Spinal cord (tissue), 9 donors: ENCODE measurements at regions not wholly inside any gene's neighbourhood (a gene's known extent, or its start where the extent isn't known, plus 50 kb on each side); places are given as distances from the start of the nearest gene placed in this dataset.

ENCODE experiments used
- DNase-seq, 6 donors: peaks; one replicate each; pipeline versions ENCODE4 v3.0.0 to v3.0.0-alpha.2; 2013 to 2015; ENCODE audit warnings: low spot score in 6 of 6, low read depth in 4 of 6
- H3K27ac ChIP-seq: one replicate; pipeline ENCODE4 v1.5.1; 2013; ENCODE audit warnings: low read depth, low read length, control low read depth
- H3K27me3 ChIP-seq: one replicate; pipeline ENCODE4 v1.6.1; 2013; ENCODE audit warnings: low read length; ENCODE audit not compliant: control insufficient read depth, insufficient read depth
- H3K36me3 ChIP-seq: one replicate; pipeline ENCODE4 v1.6.1; 2013; ENCODE audit warnings: low read length; ENCODE audit not compliant: control insufficient read depth, insufficient read depth
- H3K4me1 ChIP-seq: one replicate; pipeline ENCODE4 v1.6.1; 2013; ENCODE audit warnings: low read length; ENCODE audit not compliant: control insufficient read depth, insufficient read depth
- H3K4me3 ChIP-seq: one replicate; pipeline ENCODE4 v1.5.1; 2013; ENCODE audit warnings: low read depth, low read length, control low read depth
- H3K9me3 ChIP-seq: one replicate; pipeline ENCODE4 v1.6.1; 2013; ENCODE audit warnings: low read length; ENCODE audit not compliant: control insufficient read depth, insufficient read depth
- WGBS: methylation state at CpG from one replicate; pipeline ENCODE4 v1.1.5; 2013; ENCODE audit warnings: missing lambda C conversion rate; ENCODE audit not compliant: insufficient coverage; 5-methylcytosine and 5-hydroxymethylcytosine counted together
- donor health status: healthy.

- Histone ChIP-seq H3K9me3 (no peaks in the 10 kb centered on the region), H3K27me3 (no peaks in the 10 kb centered on the region), H3K4me3 (no peak overlapping the region), H3K36me3 (no peaks in the 10 kb centered on the region), H3K27ac (no peak overlapping the region), H3K4me1 (no peaks in the 10 kb centered on the region)
- WGBS: 93% methylated on average over 2 of the region's 4 CpGs
- no peak for DNase-seq
Measured at GRCh38 chr1:232682248-232682647, 52.3 kb upstream of the SIPA1L2 start.

DNA sequence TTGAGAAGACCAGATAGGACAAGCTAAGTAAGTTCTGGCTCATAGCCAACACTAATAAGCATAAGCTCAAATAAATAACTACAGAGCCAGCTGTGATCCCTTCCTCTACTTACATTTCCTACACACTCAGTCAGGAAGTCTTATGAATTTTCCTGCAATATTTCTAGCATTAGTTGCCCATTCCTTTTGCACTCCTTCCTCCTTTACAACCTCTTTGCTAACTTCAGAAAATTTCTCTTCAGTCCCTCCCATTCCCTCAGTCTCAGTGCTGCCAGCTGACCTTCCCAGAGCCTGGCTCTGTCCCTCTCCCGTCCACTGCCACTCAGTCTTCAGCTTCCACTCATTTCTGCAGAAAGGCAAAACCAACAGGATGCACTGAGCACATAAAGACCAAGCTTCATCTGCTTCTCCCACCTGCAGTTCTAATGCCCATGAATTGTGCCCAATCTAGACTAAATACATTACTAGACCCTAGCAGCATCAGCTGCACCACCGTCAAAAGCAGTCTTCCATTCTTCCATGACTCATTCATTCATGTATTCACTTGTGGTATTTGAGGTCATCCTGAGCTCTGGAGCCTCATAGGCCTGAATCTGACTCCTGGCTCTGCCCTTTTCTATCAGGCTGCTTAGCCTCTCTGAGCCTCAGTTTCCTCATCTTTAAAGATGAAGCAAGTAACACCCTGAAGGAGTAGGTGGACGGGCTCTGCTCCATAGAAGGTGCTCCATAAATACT lies 54.6 kb upstream of the SIPA1L2 start:
- Histone ChIP-seq H3K4me1 (no peaks in the 10 kb centered on the region), H3K27ac (no peak overlapping the region), H3K9me3 (no peaks in the 10 kb centered on the region), H3K4me3 (no peak overlapping the region), H3K27me3 (no peaks in the 10 kb centered on the region), H3K36me3 (no peaks in the 10 kb centered on the region)
- WGBS: 94% methylated on average over 3 of the region's 3 CpGs
- DNase-seq: peak in 1 of 6 donors; percentile 9

DNA sequence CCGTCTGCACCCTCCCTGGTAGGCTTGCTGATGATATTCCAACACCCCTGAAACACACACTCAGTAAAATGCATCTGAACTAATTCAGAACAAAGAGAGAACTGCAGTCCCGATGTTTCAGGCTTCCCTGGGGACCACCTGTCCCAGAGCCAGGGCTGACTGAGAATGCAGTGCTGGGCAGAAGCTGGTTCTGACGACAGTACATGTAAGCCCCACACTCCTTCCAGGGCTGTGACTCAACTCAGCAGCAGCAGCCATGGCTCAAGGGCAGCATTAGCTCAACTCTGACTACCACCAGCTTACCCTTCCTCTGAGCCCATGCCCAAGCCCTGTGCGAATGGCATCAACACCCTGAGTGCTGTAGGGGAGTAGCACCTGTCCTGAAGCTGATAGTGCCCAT lies 56.4 kb upstream of the SIPA1L2 start:
- DNase-seq: no peak
- Histone ChIP-seq H3K9me3 (no peaks in the 10 kb centered on the region), H3K27me3 (no peaks in the 10 kb centered on the region), H3K4me3 (no peak overlapping the region), H3K4me1 (no peaks in the 10 kb centered on the region), H3K36me3 (no peaks in the 10 kb centered on the region), H3K27ac (no peak overlapping the region)
- WGBS: 48% methylated on average over 3 of the region's 4 CpGs

DNA sequence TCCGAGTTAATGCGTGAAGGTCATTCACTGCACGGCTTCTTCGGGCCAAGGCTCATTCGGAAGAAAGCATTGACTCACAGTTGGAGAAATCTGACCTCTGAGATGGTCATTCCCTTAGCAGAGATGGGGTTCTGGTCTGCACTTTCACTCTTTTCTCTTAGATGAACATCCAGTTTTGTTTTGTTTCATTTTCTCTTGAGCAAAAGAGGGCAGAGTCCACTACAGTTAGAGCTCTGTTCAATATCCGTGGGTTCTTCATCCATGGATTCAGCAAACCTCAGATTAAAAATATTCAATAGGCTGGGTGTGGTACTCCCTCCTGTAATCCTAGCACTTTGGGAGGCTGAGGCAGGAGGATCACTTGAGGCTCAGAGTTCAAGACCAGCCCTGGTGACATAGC lies 57.4 kb upstream of the SIPA1L2 start:
- 92% methylated on average over 5 of the region's 6 CpGs for WGBS
- no peaks in the 10 kb centered on the region for H3K4me1 ChIP-seq
- no peak overlapping the region for H3K27ac ChIP-seq
- H3K4me3 ChIP-seq: no peak overlapping the region
- no peaks in the 10 kb centered on the region for H3K36me3 ChIP-seq
- DNase-seq: no peak
- H3K27me3 ChIP-seq: no peaks in the 10 kb centered on the region
- no peaks in the 10 kb centered on the region for H3K9me3 ChIP-seq

DNA sequence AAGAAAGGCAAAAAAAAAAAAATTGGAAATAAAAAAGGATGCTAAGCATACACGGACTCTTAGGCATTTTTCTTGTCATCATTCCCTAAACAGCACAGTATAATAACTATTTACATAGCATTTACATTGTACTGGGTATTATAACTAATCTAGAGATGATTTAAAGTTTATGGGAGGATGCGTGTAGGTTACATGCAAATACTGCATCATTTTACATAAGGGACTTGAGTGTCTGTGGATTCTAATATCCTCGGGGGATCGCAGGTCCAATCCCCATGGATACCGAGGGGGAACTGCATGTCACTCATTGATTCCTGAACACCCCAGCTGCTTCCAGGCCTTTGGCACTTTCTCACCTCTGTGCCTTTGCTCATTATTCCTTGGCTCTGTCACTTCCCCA lies 57.8 kb upstream of the SIPA1L2 start:
- Histone ChIP-seq H3K9me3 (no peaks in the 10 kb centered on the region), H3K36me3 (no peaks in the 10 kb centered on the region), H3K4me3 (no peak overlapping the region), H3K4me1 (no peaks in the 10 kb centered on the region), H3K27me3 (peaks cover 2% of the 10 kb centered on the region), H3K27ac (no peak overlapping the region)
- no peak for DNase-seq
- whole genome bisulfite sequencing: 90% methylated on average over 3 of the region's 5 CpGs

GRCh38 chr1:232688398-232688797 lies 58.5 kb upstream of the SIPA1L2 start:
- no peaks in the 10 kb centered on the region for H3K36me3 ChIP-seq
- no peak for DNase-seq
- no peaks in the 10 kb centered on the region for H3K9me3 ChIP-seq
- H3K4me1 ChIP-seq: no peaks in the 10 kb centered on the region
- no peak overlapping the region for H3K4me3 ChIP-seq
- peaks cover 2% of the 10 kb centered on the region for H3K27me3 ChIP-seq
- no CpG with 5 or more reads among the region's 2 CpGs for WGBS
- H3K27ac ChIP-seq: no peak overlapping the region

GRCh38 chr1:232689711-232690110 lies 59.8 kb upstream of the SIPA1L2 start:
- WGBS: no CpG with 5 or more reads among the region's 3 CpGs
- H3K36me3 ChIP-seq: no peaks in the 10 kb centered on the region

DNA sequence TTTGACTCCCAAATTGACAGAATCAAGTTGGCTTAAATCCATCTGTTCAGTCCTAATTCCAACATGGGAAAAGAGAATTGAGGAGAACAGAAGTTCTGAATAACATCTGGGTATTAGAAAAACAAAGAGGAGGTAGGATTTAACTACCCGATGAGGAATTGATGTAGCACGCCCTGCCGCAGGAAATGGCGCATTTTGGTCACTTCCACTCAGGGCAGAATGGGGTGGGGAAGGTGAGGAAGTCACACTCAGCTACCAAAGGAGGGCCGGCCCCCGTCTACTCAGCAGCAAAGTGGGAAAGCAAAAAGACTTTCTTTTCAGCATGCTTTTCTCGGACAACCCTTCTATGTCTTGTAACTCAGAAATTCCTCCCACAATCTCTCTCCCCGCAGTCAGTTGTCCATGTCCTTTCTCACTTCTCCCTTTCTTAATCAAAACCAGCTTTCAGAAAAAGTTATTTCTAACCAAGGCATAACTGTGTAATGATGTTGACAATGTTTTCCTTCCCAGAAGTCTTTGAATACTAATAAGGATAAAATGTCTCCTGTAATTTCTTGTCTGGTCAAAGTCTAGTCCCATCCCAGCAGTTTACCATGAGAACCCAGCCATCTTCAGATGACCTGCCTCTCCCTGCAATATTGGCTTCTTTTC lies 60.5 kb upstream of the SIPA1L2 start:
- no peak overlapping the region for H3K4me3 ChIP-seq
- WGBS: 90% methylated on average over 2 of the region's 8 CpGs
- no peaks in the 10 kb centered on the region for H3K4me1 ChIP-seq
- no peaks in the 10 kb centered on the region for H3K9me3 ChIP-seq
- no peak for DNase-seq
- peaks cover 2% of the 10 kb centered on the region for H3K27me3 ChIP-seq
- H3K36me3 ChIP-seq: no peaks in the 10 kb centered on the region
- H3K27ac ChIP-seq: no peak overlapping the region

More at GRCh38 chr1:232689711-232690110, 59.8 kb upstream of the SIPA1L2 start:
- no peak overlapping the region for H3K27ac ChIP-seq
- H3K9me3 ChIP-seq: no peaks in the 10 kb centered on the region
- no peak overlapping the region for H3K4me3 ChIP-seq
- no peaks in the 10 kb centered on the region for H3K4me1 ChIP-seq
- H3K27me3 ChIP-seq: peaks cover 2% of the 10 kb centered on the region
- DNase-seq: no peak

GRCh38 chr1:232694475-232694874 lies 64.5 kb upstream of the SIPA1L2 start:
- Histone ChIP-seq H3K4me3 (no peak overlapping the region), H3K4me1 (no peaks in the 10 kb centered on the region), H3K27ac (no peak overlapping the region), H3K27me3 (peaks cover 2% of the 10 kb centered on the region), H3K9me3 (no peaks in the 10 kb centered on the region), H3K36me3 (no peaks in the 10 kb centered on the region)
- DNase-seq: no peak
- 92% methylated on average over 4 of the region's 10 CpGs for WGBS
